ENCODE measurements at regions not wholly inside any gene's neighbourhood (a gene's known extent, or its start where the extent isn't known, plus 50 kb on each side); places are given as distances from the start of the nearest gene placed in this dataset.
"Not testable (repeated sequence)": the region's sequence is repeated elsewhere in the genome, so short reads cannot be mapped to it uniquely, and the experiment has no call there.

DNA sequence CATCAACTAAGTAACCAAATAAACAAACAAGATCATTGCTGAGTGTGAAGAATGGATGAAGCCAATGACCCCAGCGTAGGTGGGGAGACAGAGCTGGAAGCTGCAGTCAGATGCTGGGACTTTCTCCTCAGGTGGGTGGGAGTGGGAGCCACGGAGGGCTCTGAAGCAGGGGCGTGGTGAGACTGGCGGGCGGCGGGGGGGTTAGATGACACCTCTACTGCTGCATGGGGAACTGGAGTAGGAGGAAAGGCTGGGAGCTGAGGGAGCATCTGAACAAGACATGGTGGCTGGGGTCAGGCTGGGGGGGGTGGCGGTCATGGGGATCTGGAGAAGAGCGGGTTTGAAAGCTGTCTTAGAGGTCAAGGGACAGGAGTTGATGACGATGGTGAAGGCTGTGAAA lies 193.8 kb downstream of the C9orf50 start:
- H3K27ac Mint-ChIP-seq = no peak overlapping the region
- intact Hi-C loops (cut with micrococcal nuclease) = no loop called here
- H3K9me3 Mint-ChIP-seq = no peaks in the 10 kb centered on the region
- no peak overlapping the region for H3K4me3 Mint-ChIP-seq (ENCODE audit: low read depth)
- DNase-seq (ENCODE audit: low spot score) = no peak
- no peaks in the 10 kb centered on the region for H3K36me3 Mint-ChIP-seq (ENCODE audit: low read depth)
- H3K27me3 Mint-ChIP-seq (ENCODE audit: low read depth) = peaks cover 2% of the 10 kb centered on the region
- peaks cover 7% of the 10 kb centered on the region for H3K4me1 Mint-ChIP-seq (ENCODE audit: low read depth)

- H3K27ac Mint-ChIP-seq; DNase-seq (ENCODE audit: low spot score); H3K27me3 Mint-ChIP-seq (ENCODE audit: low read depth); H3K4me3 Mint-ChIP-seq (ENCODE audit: low read depth); H3K9me3 Mint-ChIP-seq; intact Hi-C loops (cut with micrococcal nuclease); H3K36me3 Mint-ChIP-seq (ENCODE audit: low read depth); H3K4me1 Mint-ChIP-seq (ENCODE audit: low read depth): not testable (repeated sequence)
These were observed 197.1 kb downstream of the C9orf50 start for GRCh38 chr9:129423755-129424154.

- DNase-seq (ENCODE audit: low spot score) = no peak
- no peak overlapping the region for H3K27ac Mint-ChIP-seq
- peaks cover 2% of the 10 kb centered on the region for H3K27me3 Mint-ChIP-seq (ENCODE audit: low read depth)
- H3K36me3 Mint-ChIP-seq (ENCODE audit: low read depth) = no peaks in the 10 kb centered on the region
- intact Hi-C loops (cut with micrococcal nuclease) = no loop called here
- H3K4me1 Mint-ChIP-seq (ENCODE audit: low read depth) = peaks cover 7% of the 10 kb centered on the region
- no peaks in the 10 kb centered on the region for H3K9me3 Mint-ChIP-seq
- H3K4me3 Mint-ChIP-seq (ENCODE audit: low read depth) = no peak overlapping the region
These were observed 197.7 kb downstream of the C9orf50 start for GRCh38 chr9:129423216-129423615.

DNA sequence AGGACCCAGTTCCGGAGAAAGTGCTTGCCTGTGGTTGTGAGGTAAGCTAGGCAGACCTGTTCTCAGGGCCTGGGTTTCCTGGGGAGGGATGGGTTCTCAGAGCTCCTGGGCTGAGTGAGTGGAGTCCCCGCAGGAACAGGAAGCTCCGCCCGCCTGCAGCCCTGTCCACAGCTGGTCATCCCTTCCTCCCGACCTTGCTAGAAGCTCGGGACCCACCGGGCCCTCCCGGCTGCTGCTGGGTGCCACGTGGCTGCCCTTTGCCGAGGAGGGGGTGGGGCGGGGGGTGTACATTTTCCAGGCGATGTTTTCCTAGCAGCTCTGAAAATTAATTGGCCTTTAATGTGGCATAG lies 198.1 kb downstream of the C9orf50 start:
- Mint-ChIP-seq H3K27me3 (ENCODE audit: low read depth) (peaks cover 2% of the 10 kb centered on the region), H3K36me3 (ENCODE audit: low read depth) (no peaks in the 10 kb centered on the region), H3K27ac (no peak overlapping the region), H3K4me1 (ENCODE audit: low read depth) (peaks cover 7% of the 10 kb centered on the region), H3K9me3 (no peaks in the 10 kb centered on the region), H3K4me3 (ENCODE audit: low read depth) (no peak overlapping the region)
- intact Hi-C loops (cut with micrococcal nuclease) = no loop called here
- DNase-seq (ENCODE audit: low spot score) = no peak

- intact Hi-C loops (cut with micrococcal nuclease) = no loop called here
- no peak overlapping the region for H3K4me3 Mint-ChIP-seq (ENCODE audit: low read depth)
- peaks cover 2% of the 10 kb centered on the region for H3K27me3 Mint-ChIP-seq (ENCODE audit: low read depth)
- H3K27ac Mint-ChIP-seq = no peak overlapping the region
- H3K36me3 Mint-ChIP-seq (ENCODE audit: low read depth) = no peaks in the 10 kb centered on the region
- H3K4me1 Mint-ChIP-seq (ENCODE audit: low read depth) = peaks cover 7% of the 10 kb centered on the region
- DNase-seq (ENCODE audit: low spot score) = no peak
- no peaks in the 10 kb centered on the region for H3K9me3 Mint-ChIP-seq
These were observed 198.7 kb downstream of the C9orf50 start for GRCh38 chr9:129422032-129422842.

DNA sequence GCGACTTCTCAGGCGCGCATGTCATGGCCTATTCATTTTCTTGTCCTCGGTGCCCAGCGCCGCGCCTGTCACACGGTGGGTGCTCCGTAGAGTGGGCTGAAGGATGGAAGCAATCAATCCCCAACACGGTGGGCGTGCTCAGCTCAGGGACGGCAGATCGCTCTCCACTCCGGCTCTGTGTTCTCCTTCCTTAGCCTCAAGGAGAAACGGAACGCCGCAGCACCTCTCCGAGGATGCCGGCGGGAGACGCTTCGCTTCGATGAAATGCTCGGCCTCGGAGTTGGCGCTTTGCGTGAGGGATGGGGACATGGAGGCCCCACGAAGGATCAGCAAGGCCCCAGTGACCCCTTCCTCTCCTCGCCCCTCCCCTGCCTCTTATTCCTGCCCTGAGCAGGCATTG lies 199.5 kb downstream of the C9orf50 start:
- no peak for DNase-seq (ENCODE audit: low spot score)
- H3K4me1 Mint-ChIP-seq (ENCODE audit: low read depth) = peaks cover 7% of the 10 kb centered on the region
- no peaks in the 10 kb centered on the region for H3K36me3 Mint-ChIP-seq (ENCODE audit: low read depth)
- intact Hi-C loops (cut with micrococcal nuclease) = no loop called here
- no peaks in the 10 kb centered on the region for H3K9me3 Mint-ChIP-seq
- H3K4me3 Mint-ChIP-seq (ENCODE audit: low read depth) = no peak overlapping the region
- no peak overlapping the region for H3K27ac Mint-ChIP-seq
- no peaks in the 10 kb centered on the region for H3K27me3 Mint-ChIP-seq (ENCODE audit: low read depth)

- no peaks in the 10 kb centered on the region for H3K27me3 Mint-ChIP-seq (ENCODE audit: low read depth)
- peaks cover 7% of the 10 kb centered on the region for H3K4me1 Mint-ChIP-seq (ENCODE audit: low read depth)
- DNase-seq (ENCODE audit: low spot score) = no peak
- H3K27ac Mint-ChIP-seq = no peak overlapping the region
- H3K9me3 Mint-ChIP-seq = no peaks in the 10 kb centered on the region
- intact Hi-C loops (cut with micrococcal nuclease) = no loop called here
- H3K4me3 Mint-ChIP-seq (ENCODE audit: low read depth) = no peak overlapping the region
- no peaks in the 10 kb centered on the region for H3K36me3 Mint-ChIP-seq (ENCODE audit: low read depth)
These were observed 200.2 kb downstream of the C9orf50 start for GRCh38 chr9:129420721-129421120.

GRCh38 chr9:129419382-129419899 lies 201.5 kb downstream of the C9orf50 start:
- no peak overlapping the region for H3K27ac Mint-ChIP-seq
- H3K36me3 Mint-ChIP-seq (ENCODE audit: low read depth) = no peaks in the 10 kb centered on the region
- DNase-seq (ENCODE audit: low spot score) = no peak
- no peaks in the 10 kb centered on the region for H3K27me3 Mint-ChIP-seq (ENCODE audit: low read depth)
- H3K4me3 Mint-ChIP-seq (ENCODE audit: low read depth) = no peak overlapping the region
- intact Hi-C loops (cut with micrococcal nuclease) = no loop called here
- H3K9me3 Mint-ChIP-seq = no peaks in the 10 kb centered on the region
- H3K4me1 Mint-ChIP-seq (ENCODE audit: low read depth) = peaks cover 8% of the 10 kb centered on the region

- intact Hi-C loops (cut with micrococcal nuclease) = no loop called here
- no peaks in the 10 kb centered on the region for H3K36me3 Mint-ChIP-seq (ENCODE audit: low read depth)
- H3K4me3 Mint-ChIP-seq (ENCODE audit: low read depth) = no peak overlapping the region
- H3K9me3 Mint-ChIP-seq = no peaks in the 10 kb centered on the region
- DNase-seq (ENCODE audit: low spot score) = no peak
- no peaks in the 10 kb centered on the region for H3K27me3 Mint-ChIP-seq (ENCODE audit: low read depth)
- H3K4me1 Mint-ChIP-seq (ENCODE audit: low read depth) = peaks cover 10% of the 10 kb centered on the region
- no peak overlapping the region for H3K27ac Mint-ChIP-seq
These were observed 202.4 kb downstream of the C9orf50 start for GRCh38 chr9:129418451-129418850.

DNA sequence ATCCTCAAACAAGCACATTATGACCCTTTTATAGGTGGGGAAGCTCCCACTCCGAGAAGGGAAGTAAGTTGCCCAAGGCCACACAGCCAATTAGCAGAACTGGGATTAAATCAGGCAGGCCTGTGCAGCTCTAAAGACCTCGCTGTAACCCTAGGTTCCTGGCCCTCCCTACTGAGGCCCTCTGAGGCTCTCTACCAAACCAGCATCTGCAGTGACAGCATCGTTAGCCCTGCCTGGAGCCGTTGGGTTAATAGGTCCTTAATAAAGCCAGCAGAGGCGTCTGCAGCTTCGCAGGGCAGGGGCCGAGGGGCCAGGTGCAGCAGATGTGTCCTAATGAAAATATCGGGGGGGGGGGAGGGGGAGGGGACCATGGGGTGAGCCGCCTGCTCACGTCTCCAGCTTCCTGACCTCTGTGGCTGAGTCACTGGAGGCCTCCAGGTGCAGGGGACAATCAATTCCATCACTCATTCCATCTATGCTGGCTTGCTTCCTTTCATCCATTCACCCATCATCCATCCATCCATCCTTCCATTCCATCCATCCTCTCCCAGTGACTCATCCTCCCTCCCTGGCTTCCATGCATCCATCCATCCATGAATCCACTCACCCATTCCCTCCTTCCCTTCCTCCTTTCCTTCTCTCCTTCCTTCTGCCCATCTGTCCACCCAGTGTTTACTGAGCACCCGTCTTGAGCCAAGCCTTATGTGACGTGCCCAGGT lies 203.9 kb downstream of the C9orf50 start:
- H3K27ac Mint-ChIP-seq = peak overlapping the region; percentile 2
- H3K36me3 Mint-ChIP-seq (ENCODE audit: low read depth) = no peaks in the 10 kb centered on the region
- intact Hi-C loops (cut with micrococcal nuclease) = no loop called here
- no peak for DNase-seq (ENCODE audit: low spot score)
- H3K4me3 Mint-ChIP-seq (ENCODE audit: low read depth) = peak overlapping the region; percentile 17
- no peaks in the 10 kb centered on the region for H3K27me3 Mint-ChIP-seq (ENCODE audit: low read depth)
- H3K4me1 Mint-ChIP-seq (ENCODE audit: low read depth) = peaks cover 6% of the 10 kb centered on the region
- no peaks in the 10 kb centered on the region for H3K9me3 Mint-ChIP-seq

GRCh38 chr9:129415942-129416651 lies 204.8 kb downstream of the C9orf50 start:
- Mint-ChIP-seq H3K4me3 (ENCODE audit: low read depth) (peak overlapping the region; percentile 17), H3K27me3 (ENCODE audit: low read depth) (no peaks in the 10 kb centered on the region)
- intact Hi-C loops (cut with micrococcal nuclease) = no loop called here

DNA sequence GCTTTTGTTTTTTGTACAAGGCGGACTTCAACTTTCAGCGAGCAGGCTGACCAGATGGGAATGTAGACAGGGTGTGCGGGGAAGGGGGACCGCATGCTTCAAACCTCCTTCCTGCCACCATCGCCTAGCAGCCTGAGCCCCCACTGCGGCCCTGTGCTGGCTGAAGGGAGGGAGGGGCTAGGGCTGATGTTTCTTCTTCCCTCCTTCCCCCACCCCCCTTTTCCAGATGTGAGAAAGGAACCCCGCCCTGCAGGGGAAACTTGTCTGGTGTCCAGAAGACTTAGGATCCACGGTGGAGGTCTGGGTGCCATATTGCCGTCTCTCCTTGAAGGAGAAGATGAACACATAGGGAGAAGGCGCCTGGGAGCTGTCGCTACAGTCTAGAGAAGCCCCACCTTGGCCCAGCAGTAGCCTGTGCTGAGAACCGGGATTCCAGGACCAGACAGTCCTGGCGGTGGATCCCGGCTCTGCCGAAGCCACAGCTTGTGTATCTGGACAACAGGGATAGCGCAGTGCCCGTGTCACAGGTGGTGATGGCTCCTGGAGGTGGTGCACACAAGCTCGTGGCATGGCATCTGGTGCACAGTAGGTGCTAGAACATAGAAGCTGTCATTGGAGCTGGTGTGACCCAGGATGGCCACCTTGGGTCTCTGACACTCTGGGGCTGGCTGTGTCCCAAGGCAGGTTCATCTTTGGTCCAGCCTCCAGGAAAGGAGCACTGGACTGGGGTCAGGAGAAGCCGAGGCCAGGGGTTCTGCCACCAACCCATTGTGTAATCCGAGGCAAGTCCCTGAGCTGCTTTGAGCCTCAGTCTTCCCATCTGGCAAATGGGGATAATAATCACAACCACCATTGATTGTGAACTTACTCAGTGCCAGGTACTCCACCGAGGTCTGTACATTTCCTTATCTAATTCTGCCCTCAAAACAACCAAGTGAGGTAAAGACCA lies 205.6 kb downstream of the C9orf50 start:
- DNase-seq (ENCODE audit: low spot score) = no peak
- Mint-ChIP-seq H3K4me1 (ENCODE audit: low read depth) (peaks cover 6% of the 10 kb centered on the region), H3K9me3 (peaks cover 7% of the 10 kb centered on the region), H3K27me3 (ENCODE audit: low read depth) (no peaks in the 10 kb centered on the region), H3K36me3 (ENCODE audit: low read depth) (peaks cover 7% of the 10 kb centered on the region), H3K27ac (no peak overlapping the region), H3K4me3 (ENCODE audit: low read depth) (no peak overlapping the region)
- intact Hi-C loops (cut with micrococcal nuclease) = loop anchor here (5.0 kb wide), 1 partner anchor 167 kb away; no protein-coding TSS in a partner anchor

More at GRCh38 chr9:129415942-129416651, 204.8 kb downstream of the C9orf50 start:
- Mint-ChIP-seq H3K4me1 (ENCODE audit: low read depth) (peaks cover 6% of the 10 kb centered on the region), H3K27ac (no peak overlapping the region), H3K9me3 (no peaks in the 10 kb centered on the region), H3K36me3 (ENCODE audit: low read depth) (no peaks in the 10 kb centered on the region)
- no peak for DNase-seq (ENCODE audit: low spot score)

All from activated T-helper 2 cell treated with anti-CD3 and anti-CD28 coated beads, Interferon-gamma antibody, Interleukin-2, Interleukin-4, amounts not matched to agents 10 μg/mL and 5 μg/mL and 100 μg/mL, durations not matched to agents 14 hours and 24 hours and 36 hours (primary cell).